K562 (cell line): ENCODE measurements at regions not wholly inside any gene's neighbourhood (a gene's known extent, or its start where the extent isn't known, plus 50 kb on each side); places are given as distances from the start of the nearest gene placed in this dataset.

Experiments used
- ATAC-seq: fragments of 200-7000 bp; cut with Tn5 transposase; 3 replicates; pipeline ENCODE4 v1.9.1; 2020; ENCODE audit warnings: moderate library complexity
- BruUV-seq: library from RNA; stranded (reverse); fragments of 400-500 nt; replicated peaks from 2 replicates; lab custom pipeline; 2021; lab: Mats Ljungman, UMichigan
- CTCF ChIA-PET: fragments of 300-600 bp; formaldehyde crosslinking; extraction: SDS; loops from one replicate; lab custom pipeline; 2021; ENCODE audit warnings: low intra/inter-chr PET ratio; lab: Yijun Ruan, JAX
- POLR2A ChIA-PET: fragments of 300-600, 350-650 bp; sonication (Branson Sonifier 250); formaldehyde crosslinking; extraction: SDS; loops from one replicate; lab custom pipeline; 2021; ENCODE audit warnings: antibody characterized with exemption, inconsistent platforms; lab: Yijun Ruan, JAX
- DNase-seq, 4 experiments: peaks; one replicate each; pipeline versions ENCODE4 v3.0.0 to v3.0.0-alpha.2; 2011 to 2018; ENCODE audit warnings: low spot score in 3 of 4, mixed read lengths in 3 of 4; ENCODE audit errors: extremely low read depth in 1 of 4
- FAIRE-seq: peaks from 2 replicates; lab custom pipeline; 2011; peaks lifted over from hg19 to GRCh38; lab: Jason Lieb, UNC
- H2AFZ ChIP-seq: 2 replicates; pipeline ENCODE4 v1.6.0; 2011; ENCODE audit warnings: low read depth, low read length, control low read depth, inconsistent platforms
- H3K27ac ChIP-seq: fragments of 200-600 bp; 3 replicates; pipeline ENCODE4 v1.8.0; 2011; ENCODE audit warnings: low read depth, mild to moderate bottlenecking, control low read depth, inconsistent platforms, low read length, moderate library complexity, mixed read lengths; ENCODE audit errors: extremely low read depth
- H3K27me3 ChIP-seq, 2 experiments: fragments of 300-600 bp in 1 of 2; 2 replicates in 1 of 2; 3 replicates in 1 of 2; pipeline versions ENCODE4 v1.6.0 to v1.8.0; 2011; ENCODE audit warnings: inconsistent platforms in 2 of 2, low read length in 2 of 2, mild to moderate bottlenecking in 1 of 2, mixed read lengths in 1 of 2, moderate library complexity in 1 of 2; ENCODE audit not compliant: control insufficient read depth in 2 of 2, insufficient read depth in 2 of 2
- H3K36me3 ChIP-seq: fragments of 300-600 bp; 3 replicates; pipeline ENCODE4 v1.8.0; 2011; ENCODE audit warnings: mild to moderate bottlenecking, low read length, inconsistent platforms; ENCODE audit not compliant: control insufficient read depth, insufficient read depth
- H3K4me1 ChIP-seq, 2 experiments: fragments of 200-600 bp in 1 of 2; replicated peaks in 1 of 2; 2 replicates in 1 of 2; 3 replicates in 1 of 2; pipeline versions ENCODE4 v1.5.1 to v1.8.0; 2011; ENCODE audit warnings: inconsistent platforms in 2 of 2, low read length in 2 of 2, mild to moderate bottlenecking in 1 of 2, mixed read lengths in 1 of 2, moderate library complexity in 1 of 2; ENCODE audit not compliant: control insufficient read depth in 2 of 2, insufficient read depth in 2 of 2
- H3K4me2 ChIP-seq: 2 replicates; pipeline ENCODE4 v1.6.1; 2011; ENCODE audit warnings: low read length, control low read depth, inconsistent platforms, mixed read lengths; ENCODE audit not compliant: insufficient read depth
- H3K4me3 ChIP-seq: fragments of 200-600 bp; sonication (generic), shearing (Covaris generic); 2 replicates; pipeline ENCODE4 v1.5.1; 2016; ENCODE audit warnings: control low read depth, inconsistent platforms
- H3K79me2 ChIP-seq: fragments of 200-600 bp; 3 replicates; pipeline ENCODE4 v1.8.0; 2011; ENCODE audit warnings: low read length, inconsistent platforms; ENCODE audit not compliant: control insufficient read depth, insufficient read depth
- H3K9ac ChIP-seq, 2 experiments: 2 replicates each; pipeline versions ENCODE4 v1.6.0 to v1.6.1; 2011; ENCODE audit warnings: low read depth in 2 of 2, low read length in 2 of 2, control low read depth in 1 of 2, inconsistent platforms in 1 of 2, mild to moderate bottlenecking in 1 of 2, mixed read lengths in 1 of 2; ENCODE audit not compliant: insufficient read depth in 1 of 2
- H3K9me1 ChIP-seq: one replicate; pipeline ENCODE4 v1.6.0; 2011; ENCODE audit warnings: inconsistent platforms, mild to moderate bottlenecking, low read length, moderate library complexity; ENCODE audit not compliant: control insufficient read depth, insufficient read depth
- H3K9me3 ChIP-seq: replicated peaks from 2 replicates; pipeline ENCODE4 v1.5.1; 2011; ENCODE audit warnings: low read depth, low read length, inconsistent platforms; ENCODE audit not compliant: control insufficient read depth, insufficient read depth
- H4K20me1 ChIP-seq: replicated peaks from 2 replicates; pipeline ENCODE4 v1.6.1; 2011; ENCODE audit warnings: low read length, inconsistent platforms, mixed read lengths; ENCODE audit not compliant: control insufficient read depth, insufficient read depth
- MXI1 ChIP-seq: IDR thresholded peaks from 2 replicates; pipeline ENCODE4 v1.6.1; 2011; ENCODE audit warnings: low read depth, mild to moderate bottlenecking, improper control_type of control experiment, low read length
- STAG1 ChIP-seq: sonication (generic); formaldehyde crosslinking; IDR thresholded peaks from 2 replicates; pipeline ENCODE4 v1.5.0; 2020; ENCODE audit warnings: missing genetic modification reagents, borderline replicate concordance
- ZNF316 ChIP-seq: fragments of 450-650 bp; IDR thresholded peaks from 2 replicates; pipeline ENCODE4 v1.6.1; 2016
- ZNF324 ChIP-seq: fragments of 250-450 bp; sonication (Bioruptor Pico); IDR thresholded peaks from 2 replicates; pipeline ENCODE4 v1.4.0; 2020; ENCODE audit warnings: mild to moderate bottlenecking
- WGBS: fragments of 100-300 bp; shearing (Covaris generic); methylation state at CpG from one replicate; pipeline ENCODE4 v1.1.6; 2016; ENCODE audit warnings: low coverage, mixed read lengths; ENCODE audit not compliant: insufficient coverage; ENCODE audit errors: missing lambda C conversion rate; 5-methylcytosine and 5-hydroxymethylcytosine counted together
- in situ Hi-C: fragments of 300-500 bp; cut with MboI; formaldehyde crosslinking; loops from 4 replicates; pipeline ENCODE4 v1.15.0; 2018; ENCODE audit warnings: inconsistent platforms, mixed read lengths
- intact Hi-C: fragments of 100-400 bp; cut with micrococcal nuclease; formaldehyde crosslinking; loops from 2 replicates; pipeline ENCODE4 v1.14.2; 2022
- TF ChIP-seq, protein P1 (sequence below): fragments of 450-650 bp; formaldehyde crosslinking; IDR thresholded peaks from 2 replicates; pipeline ENCODE4 v1.4.0; 2022; ENCODE audit warnings: mild to moderate bottlenecking, moderate library complexity
- TF ChIP-seq, protein P2 (sequence below): fragments of 250-450 bp; sonication (Bioruptor Pico); IDR thresholded peaks from 2 replicates; pipeline ENCODE4 v1.8.0; 2021; ENCODE audit warnings: mild to moderate bottlenecking, moderate library complexity

DNA sequence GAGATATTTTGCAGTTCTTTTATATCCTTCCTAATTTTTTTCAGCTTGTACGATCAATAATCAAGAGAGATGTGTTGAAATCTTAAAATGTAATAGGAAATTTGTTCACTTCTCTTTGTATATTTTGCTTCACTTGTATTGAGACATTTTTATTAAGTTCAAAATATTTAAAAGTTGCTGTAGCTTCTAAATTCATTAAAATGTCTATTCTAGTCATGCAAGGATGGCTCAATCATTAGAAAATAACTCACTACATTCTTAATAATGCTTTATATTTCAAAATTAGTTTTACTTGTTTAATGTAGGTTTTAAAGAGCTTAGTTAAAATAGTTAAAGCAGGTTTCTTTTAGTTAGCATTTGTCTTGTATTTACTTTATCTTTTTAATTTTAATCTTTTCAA lies 308.4 kb downstream of the CYRIA start:
- no peak for TF ChIP-seq STAG1 (CRISPR knock-in tag)
- TF ChIP-seq, protein P1, sequence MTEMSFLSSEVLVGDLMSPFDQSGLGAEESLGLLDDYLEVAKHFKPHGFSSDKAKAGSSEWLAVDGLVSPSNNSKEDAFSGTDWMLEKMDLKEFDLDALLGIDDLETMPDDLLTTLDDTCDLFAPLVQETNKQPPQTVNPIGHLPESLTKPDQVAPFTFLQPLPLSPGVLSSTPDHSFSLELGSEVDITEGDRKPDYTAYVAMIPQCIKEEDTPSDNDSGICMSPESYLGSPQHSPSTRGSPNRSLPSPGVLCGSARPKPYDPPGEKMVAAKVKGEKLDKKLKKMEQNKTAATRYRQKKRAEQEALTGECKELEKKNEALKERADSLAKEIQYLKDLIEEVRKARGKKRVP: no peak
- TF ChIP-seq, protein P2, sequence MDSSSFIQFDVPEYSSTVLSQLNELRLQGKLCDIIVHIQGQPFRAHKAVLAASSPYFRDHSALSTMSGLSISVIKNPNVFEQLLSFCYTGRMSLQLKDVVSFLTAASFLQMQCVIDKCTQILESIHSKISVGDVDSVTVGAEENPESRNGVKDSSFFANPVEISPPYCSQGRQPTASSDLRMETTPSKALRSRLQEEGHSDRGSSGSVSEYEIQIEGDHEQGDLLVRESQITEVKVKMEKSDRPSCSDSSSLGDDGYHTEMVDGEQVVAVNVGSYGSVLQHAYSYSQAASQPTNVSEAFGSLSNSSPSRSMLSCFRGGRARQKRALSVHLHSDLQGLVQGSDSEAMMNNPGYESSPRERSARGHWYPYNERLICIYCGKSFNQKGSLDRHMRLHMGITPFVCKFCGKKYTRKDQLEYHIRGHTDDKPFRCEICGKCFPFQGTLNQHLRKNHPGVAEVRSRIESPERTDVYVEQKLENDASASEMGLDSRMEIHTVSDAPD (CRISPR knock-in tag): no peak
- no peak for TF ChIP-seq MXI1
- no peak for TF ChIP-seq ZNF316
- TF ChIP-seq ZNF324 (CRISPR knock-in tag): peak; percentile 97
- Histone ChIP-seq H3K4me1 (no peaks in the 10 kb centered on the region), H3K4me2 (no peak overlapping the region), H3K79me2 (no peaks in the 10 kb centered on the region), H3K9me1 (no peaks in the 10 kb centered on the region), H3K9ac (no peak overlapping the region), H3K36me3 (no peaks in the 10 kb centered on the region), H2AFZ (no peak overlapping the region), H3K4me3 (no peak overlapping the region), H3K9me3 (no peaks in the 10 kb centered on the region), H3K27ac (no peak overlapping the region), H4K20me1 (no peaks in the 10 kb centered on the region), H3K27me3 (no peaks in the 10 kb centered on the region)
- ATAC-seq (no peak), FAIRE-seq (no peak), DNase-seq (no peak)
- 8% methylated on average over 1 of the region's 1 CpG for WGBS
- POLR2A ChIA-PET: interaction anchor here (0.7 kb wide), 1 partner anchor 1041 kb away, joined by 4 read pairs; no protein-coding TSS in a partner anchor
- BruUV-seq: no TSS peak
- CTCF ChIA-PET: no interaction called here
- intact Hi-C loops (no loop called here), in situ Hi-C loops (no loop called here)
